Esophagus muscularis mucosa (tissue), 4 donors: ENCODE measurements at regions not wholly inside any gene's neighbourhood (a gene's known extent, or its start where the extent isn't known, plus 50 kb on each side); places are given as distances from the start of the nearest gene placed in this dataset.
"Not testable (repeated sequence)": the region's sequence is repeated elsewhere in the genome, so short reads cannot be mapped to it uniquely, and the experiment has no call there.

Source experiments
- DNase-seq: peaks from one replicate; pipeline ENCODE4 v3.0.0-alpha.2; 2017; ENCODE audit errors: extremely low spot score
- H3K27ac ChIP-seq, 4 donors: fragments of 200-600 bp; sonication (generic); replicated peaks in 1 of 4; 1 replicate in 3 of 4; 2 replicates in 1 of 4; pipeline ENCODE4 v1.5.1; 2016 to 2019; ENCODE audit warnings: mild to moderate bottlenecking in 1 of 4
- H3K27me3 ChIP-seq, 4 donors: fragments of 200-600 bp; sonication (generic); one replicate each; pipeline versions ENCODE4 v1.5.1 to v1.6.0; 2016 to 2019
- H3K36me3 ChIP-seq, 4 donors: fragments of 200-600 bp; sonication (generic); one replicate each; pipeline ENCODE4 v1.5.1; 2016 to 2019
- H3K4me1 ChIP-seq, 4 donors: fragments of 200-600 bp; sonication (generic); one replicate each; pipeline ENCODE4 v1.5.1; 2016 to 2019
- H3K4me3 ChIP-seq, 4 donors: fragments of 200-600 bp; sonication (generic); 1 replicate in 2 of 4; 2 replicates in 2 of 4; pipeline ENCODE4 v1.5.1; 2016 to 2019; ENCODE audit warnings: mild to moderate bottlenecking in 4 of 4, moderate library complexity in 1 of 4
- H3K9me3 ChIP-seq, 4 donors: fragments of 200-600 bp; sonication (generic); 1 replicate in 3 of 4; 2 replicates in 1 of 4; pipeline ENCODE4 v1.5.1; 2016 to 2019
- CTCF ChIP-seq, 3 experiments: fragments of 200-600 bp in 2 of 3; fragments of 450-650 bp in 1 of 3; sonication (generic) in 2 of 3; IDR thresholded peaks; one replicate each; pipeline ENCODE4 v1.5.1; 2017 to 2019; ENCODE audit warnings: antibody characterized with exemption in 3 of 3, mild to moderate bottlenecking in 2 of 3, moderate library complexity in 1 of 3
- EP300 ChIP-seq: sonication (generic); formaldehyde crosslinking; IDR thresholded peaks from one replicate; pipeline ENCODE4 v1.6.1; 2017; ENCODE audit warnings: antibody characterized with exemption
- POLR2A ChIP-seq: fragments of 450-650 bp; IDR thresholded peaks from one replicate; pipeline ENCODE4 v1.6.1; 2017; ENCODE audit warnings: antibody characterized with exemption, moderate library complexity, mild to moderate bottlenecking, low read depth
- POLR2AphosphoS5 ChIP-seq, 2 donors: sonication (generic); formaldehyde crosslinking; IDR thresholded peaks; one replicate each; pipeline ENCODE4 v1.6.1; 2017; ENCODE audit warnings: antibody characterized with exemption in 2 of 2
- WGBS: methylation state at CpG from one replicate; pipeline ENCODE4 v1.1.5; 2018; 5-methylcytosine and 5-hydroxymethylcytosine counted together
- intact Hi-C: fragments of 100-400 bp; cut with DNase I; formaldehyde crosslinking; loops from one replicate; pipeline ENCODE4 v1.15.1; 2023

- TF ChIP-seq POLR2A: no peak
- TF ChIP-seq POLR2AphosphoS5 (IDR thresholded peaks at IDR 0.05): no peak
- TF ChIP-seq CTCF (IDR thresholded peaks at IDR 0.05): no peak
- TF ChIP-seq EP300: no peak
- Histone ChIP-seq H3K4me3 (no peak overlapping the region), H3K27me3 (no peaks in the 10 kb centered on the region), H3K9me3 (no peaks in the 10 kb centered on the region), H3K27ac (no peak overlapping the region), H3K4me1 (no peaks in the 10 kb centered on the region), H3K36me3 (no peaks in the 10 kb centered on the region)
- WGBS: 94% methylated on average over 9 of the region's 9 CpGs
- intact Hi-C loops: no loop called here
- no peak for DNase-seq
These were observed 256.9 kb upstream of the MBL2 start for GRCh38 chr10:53029449-53029848.

GRCh38 chr10:53025765-53026164, 253.2 kb upstream of the MBL2 start:
- H3K4me3 ChIP-seq, H3K4me1 ChIP-seq, H3K27me3 ChIP-seq, H3K9me3 ChIP-seq, intact Hi-C loops, H3K27ac ChIP-seq, DNase-seq, H3K36me3 ChIP-seq: not testable (repeated sequence)
- WGBS: 76% methylated on average over 1 of the region's 6 CpGs

- Histone ChIP-seq H3K9me3 (no peaks in the 10 kb centered on the region), H3K4me3 (peak overlapping the region in 2 of 4 donors; percentile 10 to 25), H3K36me3 (no peaks in the 10 kb centered on the region), H3K27me3 (no peaks in the 10 kb centered on the region), H3K4me1 (no peaks in the 10 kb centered on the region), H3K27ac (no peak overlapping the region)
- 41% methylated on average over 9 of the region's 9 CpGs for WGBS
- TF ChIP-seq EP300 (no peak), POLR2A (no peak), CTCF (IDR thresholded peaks at IDR 0.05) (no peak), POLR2AphosphoS5 (IDR thresholded peaks at IDR 0.05) (no peak)
- intact Hi-C loops: no loop called here
- DNase-seq: no peak
These were observed 252.7 kb upstream of the MBL2 start for GRCh38 chr10:53025172-53025711.

- DNase-seq: no peak
- Histone ChIP-seq H3K27ac (no peak overlapping the region), H3K27me3 (no peaks in the 10 kb centered on the region), H3K9me3 (no peaks in the 10 kb centered on the region), H3K4me1 (no peaks in the 10 kb centered on the region), H3K4me3 (no peak overlapping the region), H3K36me3 (no peaks in the 10 kb centered on the region)
- intact Hi-C loops: no loop called here
- TF ChIP-seq CTCF (IDR thresholded peaks at IDR 0.05) (no peak), POLR2A (no peak), EP300 (no peak), POLR2AphosphoS5 (IDR thresholded peaks at IDR 0.05) (no peak)
- WGBS: 88% methylated on average over 2 of the region's 2 CpGs
These were observed 250.8 kb upstream of the MBL2 start for GRCh38 chr10:53023411-53023810.

- WGBS: 85% methylated on average over 5 of the region's 5 CpGs
- TF ChIP-seq CTCF (IDR thresholded peaks at IDR 0.05): no peak
- no peak for TF ChIP-seq EP300
- no peak for TF ChIP-seq POLR2A
- TF ChIP-seq POLR2AphosphoS5 (IDR thresholded peaks at IDR 0.05): no peak
- no peaks in the 10 kb centered on the region for H3K27me3 ChIP-seq
- DNase-seq: no peak
- H3K4me1 ChIP-seq: no peaks in the 10 kb centered on the region
- no peaks in the 10 kb centered on the region for H3K36me3 ChIP-seq
- intact Hi-C loops: no loop called here
- no peaks in the 10 kb centered on the region for H3K9me3 ChIP-seq
- H3K4me3 ChIP-seq: no peak overlapping the region
- H3K27ac ChIP-seq: no peak overlapping the region
These were observed 250.1 kb upstream of the MBL2 start for GRCh38 chr10:53022611-53023088.
